AG09319 (cell line): ENCODE measurements at regions not wholly inside any gene's neighbourhood (a gene's known extent, or its start where the extent isn't known, plus 50 kb on each side); places are given as distances from the start of the nearest gene placed in this dataset.
A peak's percentile ranks its signal among the peaks of the same experiment; 100 is the strongest.
"Not testable (repeated sequence)": the region's sequence is repeated elsewhere in the genome, so short reads cannot be mapped to it uniquely, and the experiment has no call there.

ENCODE experiments used
- DNase-seq: peaks from one replicate; pipeline ENCODE4 v3.0.0-alpha.2; 2010; ENCODE audit warnings: low read depth; ENCODE audit errors: extremely low read depth
- TF ChIP-seq, protein P1 (sequence below): IDR thresholded peaks from 2 replicates; pipeline ENCODE4 v1.5.1; 2011; ENCODE audit warnings: low read depth, mild to moderate bottlenecking, inconsistent platforms, low read length, moderate library complexity

DNA sequence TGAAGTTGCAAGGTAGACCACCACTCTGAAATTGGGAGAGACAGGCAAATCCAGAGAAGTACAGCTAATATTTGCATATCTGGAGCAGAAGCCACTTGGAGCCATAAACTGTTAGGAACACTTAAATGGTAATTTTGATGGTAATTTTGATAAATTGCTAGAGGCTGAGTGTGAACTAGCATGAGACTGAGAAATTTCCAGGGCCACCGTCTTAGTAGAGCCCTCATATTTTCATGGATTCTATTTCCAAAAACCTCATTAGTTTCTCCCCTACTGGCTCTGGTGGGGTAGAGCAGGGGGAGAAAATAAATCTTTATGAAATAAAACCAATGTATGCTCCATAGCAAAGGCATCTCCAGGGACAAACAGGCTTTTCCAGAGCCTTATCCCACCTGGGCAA, 429.4 kb upstream of the DIPK2B start:
- no peak for DNase-seq
- TF ChIP-seq, protein P1, sequence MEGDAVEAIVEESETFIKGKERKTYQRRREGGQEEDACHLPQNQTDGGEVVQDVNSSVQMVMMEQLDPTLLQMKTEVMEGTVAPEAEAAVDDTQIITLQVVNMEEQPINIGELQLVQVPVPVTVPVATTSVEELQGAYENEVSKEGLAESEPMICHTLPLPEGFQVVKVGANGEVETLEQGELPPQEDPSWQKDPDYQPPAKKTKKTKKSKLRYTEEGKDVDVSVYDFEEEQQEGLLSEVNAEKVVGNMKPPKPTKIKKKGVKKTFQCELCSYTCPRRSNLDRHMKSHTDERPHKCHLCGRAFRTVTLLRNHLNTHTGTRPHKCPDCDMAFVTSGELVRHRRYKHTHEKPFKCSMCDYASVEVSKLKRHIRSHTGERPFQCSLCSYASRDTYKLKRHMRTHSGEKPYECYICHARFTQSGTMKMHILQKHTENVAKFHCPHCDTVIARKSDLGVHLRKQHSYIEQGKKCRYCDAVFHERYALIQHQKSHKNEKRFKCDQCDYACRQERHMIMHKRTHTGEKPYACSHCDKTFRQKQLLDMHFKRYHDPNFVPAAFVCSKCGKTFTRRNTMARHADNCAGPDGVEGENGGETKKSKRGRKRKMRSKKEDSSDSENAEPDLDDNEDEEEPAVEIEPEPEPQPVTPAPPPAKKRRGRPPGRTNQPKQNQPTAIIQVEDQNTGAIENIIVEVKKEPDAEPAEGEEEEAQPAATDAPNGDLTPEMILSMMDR: no peak

DNA sequence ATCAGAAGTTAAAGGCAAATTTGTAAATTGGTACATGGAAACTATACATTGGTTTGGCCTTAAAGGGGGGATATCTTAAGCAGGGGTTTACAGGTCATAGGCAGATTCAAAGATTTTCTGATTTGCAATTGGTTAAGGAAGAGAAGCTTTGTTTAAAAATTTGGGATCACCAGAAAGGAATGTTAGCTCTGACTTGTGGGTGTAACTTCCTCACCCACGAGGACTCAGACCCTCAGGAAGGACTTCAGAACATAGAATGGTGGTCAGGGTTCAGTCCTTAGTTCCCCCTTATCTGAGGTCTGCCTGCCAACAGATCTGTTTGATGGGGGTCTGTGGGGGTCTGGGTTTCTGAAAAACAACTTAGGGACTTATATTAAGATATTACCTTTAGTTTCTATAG, 427.4 kb upstream of the DIPK2B start:
- TF ChIP-seq, protein P1: no peak
- DNase-seq: no peak

- TF ChIP-seq, protein P1: no peak
- DNase-seq: peak; percentile 92
These were observed 422.6 kb upstream of the DIPK2B start for GRCh38 chrX:45623266-45623665.

GRCh38 chrX:45622538-45622937, 421.9 kb upstream of the DIPK2B start:
- TF ChIP-seq, protein P1: no peak; the same call in 1 of the 2 replicates
- DNase-seq: peak; percentile 47

- TF ChIP-seq, protein P1: no peak
- no peak for DNase-seq
These were observed 421.4 kb upstream of the DIPK2B start for GRCh38 chrX:45622042-45622423.

GRCh38 chrX:45621376-45622041, 420.8 kb upstream of the DIPK2B start:
- DNase-seq: peak; percentile 27
- TF ChIP-seq, protein P1: no peak

- TF ChIP-seq, protein P1: no peak
- DNase-seq: no peak
These were observed 418.6 kb upstream of the DIPK2B start for GRCh38 chrX:45619290-45619689.

- DNase-seq: not testable (repeated sequence)
These were observed 414.9 kb upstream of the DIPK2B start for GRCh38 chrX:45615591-45615990.
